ENCODE measurements at regions not wholly inside any gene's neighbourhood (a gene's known extent, or its start where the extent isn't known, plus 50 kb on each side); places are given as distances from the start of the nearest gene placed in this dataset.

- Mint-ChIP-seq H3K4me1 (ENCODE audit: low read depth) (peaks cover 2% of the 10 kb centered on the region), H3K4me3 (ENCODE audit: unreplicated experiment) (no peak overlapping the region), H3K36me3 (ENCODE audit: low read depth) (no peaks in the 10 kb centered on the region), H3K27me3 (ENCODE audit: low read depth) (no peaks in the 10 kb centered on the region), H3K27ac (ENCODE audit: unreplicated experiment) (no peak overlapping the region), H3K9me3 (ENCODE audit: low read depth) (peaks cover 8% of the 10 kb centered on the region)
- no peak for DNase-seq (ENCODE audit: low spot score)
- TF ChIP-seq CTCF (IDR thresholded peaks at IDR 0.05): no peak
Measured at GRCh38 chr10:35889226-35889625, 247.1 kb upstream of the FZD8 start.

- H3K27me3 Mint-ChIP-seq (ENCODE audit: low read depth): no peaks in the 10 kb centered on the region
- H3K9me3 Mint-ChIP-seq (ENCODE audit: low read depth): no peaks in the 10 kb centered on the region
- no peak for DNase-seq (ENCODE audit: low spot score)
- H3K36me3 Mint-ChIP-seq (ENCODE audit: low read depth): no peaks in the 10 kb centered on the region
- H3K4me3 Mint-ChIP-seq (ENCODE audit: unreplicated experiment): no peak overlapping the region
- no peak overlapping the region for H3K27ac Mint-ChIP-seq (ENCODE audit: unreplicated experiment)
- peaks cover 2% of the 10 kb centered on the region for H3K4me1 Mint-ChIP-seq (ENCODE audit: low read depth)
- no peak for TF ChIP-seq CTCF (IDR thresholded peaks at IDR 0.05)
Measured at GRCh38 chr10:35888400-35888799, 246.3 kb upstream of the FZD8 start.

- Mint-ChIP-seq H3K4me1 (ENCODE audit: low read depth) (peaks cover 2% of the 10 kb centered on the region), H3K27me3 (ENCODE audit: low read depth) (peaks cover 4% of the 10 kb centered on the region)
Measured at GRCh38 chr10:35887685-35888084, 245.6 kb upstream of the FZD8 start.

GRCh38 chr10:35885076-35885475 lies 243.0 kb upstream of the FZD8 start:
- no peak for TF ChIP-seq CTCF (IDR thresholded peaks at IDR 0.05)
- no peaks in the 10 kb centered on the region for H3K9me3 Mint-ChIP-seq (ENCODE audit: low read depth)
- no peaks in the 10 kb centered on the region for H3K36me3 Mint-ChIP-seq (ENCODE audit: low read depth)
- peaks cover 5% of the 10 kb centered on the region for H3K27me3 Mint-ChIP-seq (ENCODE audit: low read depth)
- no peak for DNase-seq (ENCODE audit: low spot score)
- no peak overlapping the region for H3K4me3 Mint-ChIP-seq (ENCODE audit: unreplicated experiment)
- H3K27ac Mint-ChIP-seq (ENCODE audit: unreplicated experiment): no peak overlapping the region
- no peaks in the 10 kb centered on the region for H3K4me1 Mint-ChIP-seq (ENCODE audit: low read depth)

More at GRCh38 chr10:35887685-35888084, 245.6 kb upstream of the FZD8 start:
- Mint-ChIP-seq H3K27ac (ENCODE audit: unreplicated experiment) (no peak overlapping the region), H3K36me3 (ENCODE audit: low read depth) (no peaks in the 10 kb centered on the region), H3K4me3 (ENCODE audit: unreplicated experiment) (no peak overlapping the region), H3K9me3 (ENCODE audit: low read depth) (no peaks in the 10 kb centered on the region)
- no peak for TF ChIP-seq CTCF (IDR thresholded peaks at IDR 0.05)
- DNase-seq (ENCODE audit: low spot score): no peak

GRCh38 chr10:35884657-35885071 lies 242.6 kb upstream of the FZD8 start:
- H3K27ac Mint-ChIP-seq (ENCODE audit: unreplicated experiment): no peak overlapping the region
- H3K9me3 Mint-ChIP-seq (ENCODE audit: low read depth): no peaks in the 10 kb centered on the region
- no peak overlapping the region for H3K4me3 Mint-ChIP-seq (ENCODE audit: unreplicated experiment)
- no peak for TF ChIP-seq CTCF (IDR thresholded peaks at IDR 0.05)
- no peak for DNase-seq (ENCODE audit: low spot score)
- H3K27me3 Mint-ChIP-seq (ENCODE audit: low read depth): peaks cover 5% of the 10 kb centered on the region
- no peaks in the 10 kb centered on the region for H3K4me1 Mint-ChIP-seq (ENCODE audit: low read depth)
- no peaks in the 10 kb centered on the region for H3K36me3 Mint-ChIP-seq (ENCODE audit: low read depth)

All from chondrocyte (in vitro differentiated cells).